NCI-H1930 (cell line): ENCODE measurements at regions not wholly inside any gene's neighbourhood (a gene's known extent, or its start where the extent isn't known, plus 50 kb on each side); places are given as distances from the start of the nearest gene placed in this dataset.
"Not testable (repeated sequence)": the region's sequence is repeated elsewhere in the genome, so short reads cannot be mapped to it uniquely, and the experiment has no call there.

Source experiments
- DNase-seq, 2 experiments: peaks; one replicate each; lab custom pipeline; 2025; lab: John Stamatoyannopoulos, UW

DNA sequence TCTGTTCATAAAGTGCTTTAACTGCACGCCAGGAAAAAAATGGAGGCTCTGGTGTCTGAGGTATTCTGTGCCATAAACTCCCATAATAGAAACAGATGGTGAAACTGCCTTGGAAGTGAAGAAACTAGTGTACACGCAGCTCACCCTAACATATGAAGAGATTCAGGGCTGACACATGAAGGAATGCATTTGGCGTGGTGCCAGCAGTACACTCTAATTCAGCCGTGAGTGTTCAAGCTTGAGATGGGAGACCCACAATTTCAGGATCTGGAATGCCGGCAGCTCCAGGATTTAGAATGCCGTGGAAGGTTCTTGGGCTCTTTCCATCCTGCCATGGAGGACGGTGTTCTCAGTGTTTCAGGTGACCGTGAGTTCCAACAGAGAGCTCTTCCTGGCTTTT lies 478.4 kb downstream of the TSHZ3 start:
- no peak for DNase-seq

DNA sequence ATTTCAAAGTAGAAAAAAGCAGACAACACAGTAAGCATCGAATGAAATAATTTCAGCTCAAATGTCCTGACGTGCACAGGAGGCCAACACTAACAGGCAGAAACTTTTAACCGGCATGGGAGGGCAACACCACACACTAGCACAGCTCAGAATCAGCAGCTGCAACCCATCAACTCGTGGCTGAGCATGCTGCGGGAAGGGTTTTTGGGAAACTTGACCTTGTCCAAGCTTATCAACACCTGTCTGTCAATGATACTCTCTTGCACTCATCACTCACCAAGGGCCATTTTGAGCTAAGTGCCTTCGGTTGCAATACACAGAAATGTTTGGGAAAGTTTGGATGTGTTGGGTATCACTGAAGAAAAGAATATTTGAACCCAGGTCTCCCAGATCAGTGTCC lies 483.7 kb downstream of the TSHZ3 start:
- DNase-seq, result no peak

GRCh38 chr19:30864391-30865215 lies 484.6 kb downstream of the TSHZ3 start:
- DNase-seq, result no peak

DNA sequence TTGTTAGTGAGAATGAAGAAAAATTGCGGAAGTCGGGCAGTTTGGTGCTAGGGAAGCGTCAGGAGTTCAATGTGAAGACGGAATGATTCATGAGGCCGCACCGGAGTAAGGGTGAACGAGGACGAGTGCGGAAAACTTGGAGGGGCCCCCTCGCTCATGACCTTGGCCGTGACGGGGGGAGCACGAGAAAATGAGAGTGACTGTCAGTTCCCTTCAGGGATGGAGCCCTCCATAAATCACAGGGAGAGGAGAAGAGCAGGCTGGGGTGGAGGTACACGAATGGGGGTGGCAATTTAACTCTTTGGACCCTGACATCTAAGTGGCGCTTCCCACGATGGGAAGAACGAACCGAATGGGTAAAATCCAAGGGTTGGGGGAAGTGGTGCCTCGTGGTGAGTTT lies 486.4 kb downstream of the TSHZ3 start:
- DNase-seq, result no peak

DNA sequence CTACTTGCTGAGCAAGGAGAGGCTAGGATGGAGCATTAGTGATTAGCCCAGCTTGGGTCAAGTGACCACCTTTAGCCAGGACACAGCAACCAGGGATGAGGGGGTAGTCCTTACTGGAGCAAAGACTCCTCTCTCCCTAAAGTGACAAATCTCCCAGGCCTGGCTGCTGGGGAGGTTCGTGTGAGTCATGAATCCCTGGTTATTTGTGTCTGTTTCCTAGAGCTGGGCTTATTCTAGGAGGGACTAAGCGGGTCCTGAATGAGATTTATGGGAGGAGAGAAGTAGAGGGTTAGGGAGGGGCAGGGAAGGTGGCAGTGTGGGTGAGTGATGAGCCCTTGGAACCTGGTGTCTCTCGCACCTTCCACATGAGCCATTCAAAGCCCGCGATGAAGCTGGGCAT lies 487.3 kb downstream of the TSHZ3 start:
- DNase-seq, result no peak

DNA sequence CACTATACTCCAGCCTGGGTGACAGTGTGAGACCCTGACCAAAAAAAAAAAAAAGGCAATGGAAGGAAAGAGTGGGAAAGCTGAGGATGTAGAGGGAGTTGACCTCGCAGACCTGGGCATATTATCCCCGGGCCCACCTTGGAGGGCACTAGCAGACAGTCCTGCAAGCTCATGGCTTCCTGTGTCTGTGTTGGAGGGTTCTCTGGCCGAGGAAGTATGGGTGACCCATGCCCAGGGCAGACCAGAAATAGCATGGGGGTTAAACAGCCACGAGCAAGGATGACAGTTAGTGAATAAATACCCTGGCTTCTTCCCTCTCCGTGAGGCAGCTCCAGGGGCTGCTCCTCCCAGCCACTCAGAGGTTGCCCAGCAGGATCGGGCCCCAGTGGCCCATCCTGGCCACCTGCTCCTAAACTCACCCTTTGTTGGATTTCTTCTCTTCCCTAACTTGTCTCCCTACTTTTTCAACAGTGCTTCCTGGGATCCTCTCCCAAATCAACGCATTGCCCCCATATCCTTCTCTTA lies 485.8 kb downstream of the ZNF536 start:
- DNase-seq, result no peak

DNA sequence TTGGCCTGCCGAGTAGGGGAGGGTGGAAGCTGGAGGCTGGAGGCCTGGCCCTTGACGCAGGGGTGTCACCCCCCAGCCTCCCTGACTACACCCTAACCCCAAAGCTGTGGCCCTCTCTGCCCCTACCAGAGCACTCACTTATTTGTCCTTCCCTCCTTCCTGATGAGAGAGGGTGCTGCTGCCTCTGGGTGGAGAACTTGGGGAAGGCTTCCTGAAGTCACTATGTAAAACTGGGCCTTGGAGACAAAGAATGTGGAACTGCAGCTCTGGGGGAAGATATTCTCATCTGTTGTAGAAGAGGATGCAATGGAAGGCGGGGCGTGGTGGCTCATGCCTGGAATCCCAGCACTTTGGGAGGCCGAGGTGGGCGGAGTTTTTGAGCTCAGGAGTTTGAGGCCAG lies 485.2 kb downstream of the ZNF536 start:
- no peak for DNase-seq

- DNase-seq, result no peak
Observed at GRCh38 chr19:30856786-30857185, 484.6 kb downstream of the ZNF536 start.

DNA sequence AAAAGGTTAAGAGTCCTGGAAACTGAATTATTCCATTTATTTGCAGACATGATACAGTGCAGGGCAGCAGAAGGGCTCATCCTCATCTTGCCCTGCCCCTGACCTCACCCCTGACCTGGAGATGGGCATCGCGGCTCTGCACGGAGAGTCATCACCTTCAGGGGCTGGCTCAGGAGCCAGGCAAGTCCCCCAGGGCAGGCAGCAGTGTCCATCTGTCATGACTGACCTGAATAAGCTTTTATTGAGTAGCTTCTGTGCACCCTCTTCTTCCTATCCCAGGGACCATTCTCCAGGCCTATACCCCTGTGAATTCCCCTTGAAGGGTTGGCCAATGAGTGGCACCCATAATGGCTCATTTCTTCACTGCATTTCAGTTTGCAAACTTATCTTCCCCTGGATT lies 484.2 kb downstream of the ZNF536 start:
- no peak for DNase-seq

- DNase-seq, result no peak
Observed at GRCh38 chr19:30855442-30855841, 483.3 kb downstream of the ZNF536 start.

- no peak for DNase-seq
Observed at GRCh38 chr19:30854661-30855060, 482.5 kb downstream of the ZNF536 start.

DNA sequence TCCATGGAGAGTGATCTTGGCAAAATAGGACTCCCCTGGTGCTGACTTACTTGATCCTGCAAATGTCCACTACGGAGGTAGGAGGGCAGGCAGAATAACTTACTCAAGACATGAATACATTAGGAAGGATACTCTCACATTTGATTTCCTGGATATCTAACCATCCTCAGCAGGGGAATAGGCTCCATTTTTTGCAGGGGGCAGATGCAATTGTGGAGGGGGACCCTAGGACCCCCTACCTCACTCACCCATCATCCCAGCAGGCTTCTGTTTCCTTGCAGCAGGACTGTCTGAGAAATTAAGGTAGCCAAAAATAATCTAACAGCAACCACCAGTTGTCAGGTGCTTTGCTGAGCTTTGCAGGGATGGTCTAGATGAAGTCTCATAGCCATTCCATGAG lies 482.0 kb downstream of the ZNF536 start:
- no peak for DNase-seq

DNA sequence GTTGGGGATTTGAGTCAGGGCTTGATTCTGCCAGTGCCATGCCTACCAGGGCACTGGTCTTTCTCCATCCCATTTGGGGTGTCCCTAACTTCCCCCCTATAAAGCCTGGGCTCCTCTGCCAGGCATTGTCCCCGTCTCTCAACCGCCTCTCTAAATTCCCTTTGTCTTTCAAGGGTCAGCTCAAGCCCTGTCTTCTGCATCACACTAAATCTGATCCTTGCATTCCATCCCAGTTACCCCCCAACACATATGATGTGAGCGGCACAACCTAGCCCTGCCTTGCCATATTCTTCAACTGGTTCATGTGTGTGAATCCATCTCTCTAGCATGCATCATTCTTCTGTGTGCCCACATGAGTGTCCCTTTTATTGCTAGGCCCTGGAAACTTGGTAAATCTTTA lies 480.9 kb downstream of the ZNF536 start:
- no peak for DNase-seq

GRCh38 chr19:30852168-30852567 lies 480.0 kb downstream of the ZNF536 start:
- DNase-seq, result no peak

GRCh38 chr19:30851646-30852045 lies 479.5 kb downstream of the ZNF536 start:
- DNase-seq, result no peak

DNA sequence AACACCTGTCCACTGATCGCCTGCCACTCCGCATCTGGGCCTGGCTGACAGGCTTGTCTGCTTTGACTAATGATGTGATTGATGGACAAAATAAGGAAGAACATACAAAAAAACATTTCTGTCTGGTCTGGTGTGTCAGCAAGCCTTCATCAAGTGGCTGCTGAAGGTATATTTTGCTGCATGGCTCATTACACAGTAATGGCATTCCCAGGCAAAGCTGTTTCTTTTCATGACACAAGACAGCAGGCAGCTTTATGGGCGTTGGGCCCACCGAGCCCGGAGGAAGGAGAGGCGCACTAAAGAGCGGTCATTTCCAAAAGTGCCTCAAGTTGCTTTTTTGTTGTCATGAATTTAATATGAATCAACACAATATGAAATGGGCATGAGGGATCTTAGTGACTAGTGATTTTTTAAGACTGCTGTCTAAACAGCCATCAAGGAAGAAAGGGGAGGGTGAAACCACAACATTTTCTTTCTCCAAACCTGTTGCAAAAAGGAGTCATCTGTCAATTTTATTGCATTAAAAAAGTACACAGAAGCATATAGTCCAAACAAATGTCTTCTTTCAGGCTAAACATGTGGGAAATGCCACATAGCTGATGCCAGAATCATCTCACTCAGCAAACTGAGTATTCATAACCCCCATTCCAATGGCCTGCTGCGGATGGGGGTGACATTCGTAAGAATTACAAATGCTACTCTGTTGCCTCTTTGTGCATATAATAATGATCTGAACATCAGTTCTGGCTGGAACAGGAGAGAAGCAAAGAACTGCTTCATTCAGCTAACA lies 476.6 kb downstream of the ZNF536 start:
- DNase-seq, result no peak

- DNase-seq, result no peak
Observed at GRCh38 chr19:30846102-30846501, 473.9 kb downstream of the ZNF536 start.

DNA sequence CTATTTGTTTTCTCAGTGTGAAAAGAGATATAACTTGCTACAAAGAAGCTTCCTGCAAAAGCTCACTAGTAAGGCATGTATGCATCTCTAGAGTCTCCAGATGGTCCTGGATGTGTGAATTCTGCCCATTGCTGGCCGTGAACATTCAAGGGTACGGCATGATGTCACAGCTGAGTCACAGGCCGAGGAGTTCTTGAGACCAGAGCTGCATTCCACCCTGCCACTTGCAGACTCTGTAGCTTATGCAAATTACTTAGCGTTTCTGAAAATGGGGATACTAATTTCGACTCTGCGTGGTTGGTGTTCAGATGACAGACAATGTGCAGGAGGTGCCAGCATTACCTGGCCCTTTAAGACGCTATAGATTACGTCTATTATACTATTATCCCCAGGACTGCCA lies 470.7 kb downstream of the ZNF536 start:
- no peak for DNase-seq

DNA sequence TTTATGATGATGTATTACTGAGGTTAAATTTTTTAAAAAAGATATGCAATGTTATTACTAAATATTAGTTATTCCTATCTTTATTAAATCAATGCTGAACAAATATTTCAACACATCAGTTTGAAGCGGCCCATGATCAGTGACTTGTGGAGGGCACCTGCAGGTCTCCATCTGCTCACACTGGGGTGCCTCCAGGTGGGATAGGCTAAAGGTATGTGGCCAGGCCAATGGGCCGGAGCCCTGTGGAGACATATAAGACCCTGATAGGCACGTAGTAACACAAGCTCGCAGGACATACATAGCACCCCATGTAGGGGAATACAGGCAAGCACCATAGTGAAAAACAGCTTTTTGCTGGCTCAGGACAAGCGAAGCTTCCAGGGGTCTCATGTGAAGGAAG lies 469.8 kb downstream of the ZNF536 start:
- DNase-seq, result no peak

DNA sequence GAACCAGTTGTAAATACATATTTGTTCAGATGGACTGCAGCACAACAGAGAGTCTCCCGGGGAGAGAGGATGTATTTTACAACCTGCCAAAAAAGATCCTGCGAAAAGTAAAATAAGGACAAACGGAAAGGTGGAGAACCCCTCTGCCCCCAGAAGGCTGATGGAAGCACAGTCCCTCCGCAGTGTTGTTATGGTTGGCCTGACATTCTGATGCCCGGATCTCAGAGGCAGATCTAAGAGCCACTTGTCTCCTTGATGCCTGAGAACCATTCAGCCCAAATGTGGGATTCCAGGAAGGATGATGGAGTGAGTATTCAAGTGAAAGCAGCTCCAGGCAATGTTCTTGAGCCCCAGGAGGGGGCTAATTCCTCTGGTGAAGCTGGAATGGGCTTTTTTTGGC lies 458.7 kb downstream of the ZNF536 start:
- DNase-seq, result no peak

- DNase-seq, result not testable (repeated sequence)
Observed at GRCh38 chr19:30825505-30825904, 453.3 kb downstream of the ZNF536 start.

GRCh38 chr19:30824809-30825208 lies 452.6 kb downstream of the ZNF536 start:
- DNase-seq, result no peak

DNA sequence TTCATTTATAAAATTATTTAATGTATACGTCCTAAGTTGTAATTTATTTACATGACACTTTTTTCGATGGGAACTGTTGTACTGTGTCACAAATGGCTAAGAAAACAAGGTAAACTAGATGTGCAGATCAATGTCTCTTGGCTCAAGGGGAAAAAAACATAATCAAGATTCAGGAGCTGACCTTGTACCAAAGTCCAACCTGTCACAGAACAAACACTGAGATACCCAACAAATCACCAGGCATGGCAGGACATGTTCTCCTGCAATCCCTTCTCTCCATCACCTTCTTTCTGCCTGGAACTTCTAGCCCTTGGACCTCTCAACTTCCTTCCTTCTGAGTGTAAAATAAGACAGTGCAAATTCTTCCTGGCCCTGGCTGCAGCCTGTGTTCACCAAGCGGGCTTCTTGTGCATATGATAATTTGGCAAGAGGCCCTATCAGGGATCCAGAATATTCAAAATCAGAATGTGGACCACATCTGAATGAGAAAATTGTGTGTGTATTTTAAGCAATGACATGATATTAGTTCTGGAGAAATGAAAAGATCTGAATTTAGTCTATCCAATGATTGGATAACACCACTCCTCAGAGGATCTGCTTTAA lies 445.9 kb downstream of the ZNF536 start:
- no peak for DNase-seq
